GM21447 (cell line): ENCODE measurements at regions not wholly inside any gene's neighbourhood (a gene's known extent, or its start where the extent isn't known, plus 50 kb on each side); places are given as distances from the start of the nearest gene placed in this dataset.
A peak's percentile ranks its signal among the peaks of the same experiment; 100 is the strongest.
"Not testable (repeated sequence)": the region's sequence is repeated elsewhere in the genome, so short reads cannot be mapped to it uniquely, and the experiment has no call there.

Experiments used
- ATAC-seq: cut with Tn5 transposase; IDR thresholded peaks from one replicate; pipeline ENCODE4 v1.9.1; 2021; ENCODE audit not compliant: unreplicated experiment

DNA sequence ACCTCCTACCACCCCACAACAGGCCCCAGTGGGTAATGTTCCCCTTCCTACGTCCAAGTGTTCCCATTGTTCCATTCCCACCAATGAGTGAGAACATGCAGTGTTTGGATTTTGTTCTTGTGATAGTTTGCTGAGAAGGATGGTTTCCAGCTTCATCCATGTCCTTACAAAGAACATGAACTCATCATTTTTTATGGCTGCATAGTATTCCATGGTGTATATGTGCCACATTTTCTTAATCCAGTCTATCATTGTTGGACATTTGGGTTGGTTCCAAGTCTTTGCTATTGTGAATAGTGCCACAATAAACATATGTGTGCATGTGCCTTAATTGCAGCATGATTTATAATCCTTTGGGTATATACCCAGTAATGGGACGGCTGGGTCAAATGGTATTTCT is 81.6 kb downstream of the P2RY10 start:
- ATAC-seq, result not testable (repeated sequence)

DNA sequence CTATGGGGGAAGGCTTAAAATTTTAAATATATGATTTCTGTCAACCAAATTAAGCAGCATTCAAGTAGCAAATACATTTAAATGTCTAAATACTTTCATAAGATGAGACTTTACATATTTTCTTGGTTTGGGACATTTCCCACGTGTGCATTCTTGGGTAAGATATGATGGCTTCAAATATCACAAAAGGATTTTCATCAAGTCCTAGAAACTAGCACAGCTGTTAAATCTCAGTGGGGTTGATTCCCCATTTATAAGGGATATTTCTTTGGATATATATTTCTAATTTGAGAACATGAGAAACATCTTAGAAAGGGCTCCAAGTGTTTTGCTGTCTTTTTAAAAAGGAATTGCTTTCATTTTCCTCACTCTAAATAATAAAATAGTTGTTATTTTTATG is 90.2 kb downstream of the P2RY10 start:
- no peak for ATAC-seq

DNA sequence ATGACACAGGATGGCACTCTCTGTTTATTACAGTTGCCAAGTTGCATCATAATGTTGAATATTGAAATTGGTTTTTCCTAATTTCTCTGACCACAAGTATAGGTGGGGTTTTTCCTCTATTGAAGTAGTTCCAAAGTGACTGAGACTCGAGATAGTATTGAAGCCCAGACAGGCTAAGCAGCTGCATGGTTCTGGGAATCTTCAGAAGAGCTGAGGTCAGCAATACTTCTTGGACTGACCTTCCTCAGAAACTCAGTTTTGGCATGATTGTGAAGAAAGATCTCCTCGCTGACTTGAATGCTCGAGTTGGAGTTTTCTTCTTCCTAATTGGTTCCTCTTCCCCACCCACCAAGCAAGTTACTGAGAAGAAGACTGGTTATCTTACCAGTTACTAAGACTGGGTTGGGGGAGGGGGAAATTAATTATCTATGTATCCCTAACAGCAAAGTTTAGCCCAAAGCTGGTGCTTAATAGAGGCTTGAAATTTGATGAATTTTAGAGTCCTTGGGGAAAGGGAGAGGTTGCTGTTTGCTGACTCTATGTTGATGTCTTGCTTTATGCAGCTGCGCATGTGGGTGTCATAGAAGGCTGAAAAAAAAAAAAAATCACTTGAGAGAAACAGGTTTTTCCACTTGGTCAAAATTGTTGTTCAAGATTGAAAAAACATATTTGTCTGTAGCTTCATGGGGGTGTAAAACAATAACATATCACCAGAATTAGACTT is 91.1 kb downstream of the P2RY10 start:
- no peak for ATAC-seq

DNA sequence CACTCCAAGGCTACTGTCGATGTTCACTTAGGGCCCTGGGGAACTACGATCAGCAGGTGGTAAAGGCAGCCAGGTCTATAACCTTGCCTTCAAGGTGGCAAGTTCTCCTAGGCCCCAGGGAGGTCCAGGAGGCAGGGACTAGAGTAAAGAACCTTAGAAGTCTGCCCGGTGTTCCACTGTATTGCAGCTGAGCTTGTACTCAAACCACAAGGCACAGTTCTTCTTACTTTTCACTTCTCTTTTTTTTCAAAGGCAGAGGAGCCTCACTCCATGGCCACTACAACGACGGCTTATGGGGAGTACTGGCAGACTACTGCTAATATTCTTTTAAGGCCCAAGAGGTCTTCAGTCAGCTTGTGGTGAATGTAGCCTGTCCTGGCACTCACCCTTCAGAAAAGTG is 78.8 kb upstream of the GPR174 start:
- ATAC-seq, result peak; percentile 96

DNA sequence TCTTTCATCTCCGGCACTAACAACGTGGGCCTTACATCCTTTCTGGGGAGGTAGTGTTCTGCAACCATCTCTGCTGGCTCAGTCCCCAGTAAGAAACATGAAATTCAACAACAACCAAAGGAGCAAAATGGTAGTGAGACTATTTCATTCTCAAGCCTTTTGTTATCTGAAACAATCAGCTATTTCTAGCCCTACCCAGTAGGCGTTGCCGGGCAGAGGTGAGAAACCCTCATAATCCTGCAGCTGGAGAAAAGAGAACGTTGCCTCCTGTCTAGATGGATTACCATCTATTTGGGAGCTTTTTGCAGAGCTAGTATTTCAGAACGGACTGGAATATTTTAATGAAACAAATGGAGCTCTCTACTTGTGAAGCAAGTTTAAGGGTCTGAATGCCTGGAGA is 66.4 kb upstream of the GPR174 start:
- ATAC-seq, result no peak

DNA sequence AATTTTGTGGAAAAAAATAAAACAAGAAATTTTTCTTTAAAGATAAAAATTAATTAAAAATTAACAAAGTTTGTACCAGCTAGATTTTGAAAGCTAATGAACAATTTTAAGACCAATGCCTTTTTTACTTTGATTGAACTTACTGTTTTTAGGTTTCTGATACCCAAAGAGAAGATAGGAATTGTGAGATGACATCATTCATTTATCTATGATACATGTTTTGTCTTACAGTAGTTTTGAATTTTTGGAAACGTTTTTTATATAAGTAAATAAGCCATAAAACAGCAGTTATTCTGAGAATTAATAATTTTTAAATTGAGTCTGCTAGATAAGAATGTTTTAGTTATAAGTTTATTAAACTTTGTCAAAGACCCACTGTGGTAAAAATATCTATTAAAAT is 65.0 kb upstream of the GPR174 start:
- ATAC-seq, result no peak

DNA sequence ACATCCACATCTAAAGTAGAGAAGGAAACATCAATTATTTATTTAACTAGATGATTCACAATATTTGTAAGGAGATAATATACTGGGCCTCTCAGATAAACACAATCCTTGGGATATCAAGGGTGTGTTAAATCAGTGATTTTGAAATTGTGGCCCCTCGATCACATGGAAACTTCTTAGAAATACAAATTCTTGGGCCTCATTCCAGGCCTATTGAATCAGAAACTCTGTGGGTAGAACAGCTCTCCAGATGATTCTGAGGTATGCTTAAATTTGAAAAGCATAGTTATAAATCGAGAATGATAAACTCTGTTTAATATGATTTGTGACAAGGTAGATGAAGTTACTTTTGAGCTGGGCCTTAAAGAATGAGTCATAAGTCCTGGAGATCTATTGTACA is 64.3 kb upstream of the GPR174 start:
- no peak for ATAC-seq

DNA sequence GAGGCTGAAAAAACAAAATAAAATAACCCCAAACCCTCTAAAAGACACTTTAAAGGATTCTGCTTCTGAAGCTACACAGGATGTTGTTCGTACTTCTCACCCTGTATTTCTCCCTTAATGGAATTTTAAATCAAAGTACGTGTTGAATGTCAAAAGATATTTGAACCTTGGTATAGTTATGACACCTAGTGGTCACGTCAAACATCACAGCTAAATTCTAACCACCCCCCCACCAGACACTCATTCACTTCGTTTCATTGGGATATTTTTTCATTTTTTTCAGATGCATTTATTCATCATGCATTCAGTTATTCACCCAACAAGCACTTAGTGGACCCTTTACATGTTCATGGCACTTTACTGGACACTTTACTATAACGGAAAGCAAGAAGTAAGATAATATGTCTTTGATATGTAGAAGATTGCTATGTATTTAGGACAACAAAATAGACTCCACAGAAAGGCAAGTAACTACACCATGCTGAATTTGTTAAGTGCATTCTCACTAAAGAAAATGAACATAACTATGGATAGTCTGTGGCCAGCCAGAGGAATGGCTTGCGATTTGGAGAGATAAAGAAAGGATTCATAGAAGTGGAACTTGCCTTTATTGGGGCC is 62.5 kb upstream of the GPR174 start:
- peak; percentile 60 for ATAC-seq

DNA sequence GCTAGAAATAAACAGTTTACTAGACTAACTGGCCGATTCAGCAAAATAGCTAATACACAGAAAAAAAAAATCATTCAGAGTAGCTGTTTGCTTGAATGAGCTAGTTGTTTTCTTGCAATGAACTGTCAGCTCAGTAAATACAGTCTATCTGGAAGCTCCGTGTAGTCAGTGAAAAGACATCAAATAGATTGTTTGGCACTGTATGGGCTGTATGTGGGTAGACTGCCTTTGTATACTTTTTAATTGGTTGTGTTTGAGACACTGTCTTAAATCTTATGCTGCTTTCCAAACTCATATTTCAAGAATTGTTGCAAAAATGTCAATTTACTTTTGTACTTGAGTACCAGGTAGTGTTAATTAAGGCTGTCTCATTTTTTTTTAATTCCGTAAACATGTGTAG is 61.6 kb upstream of the GPR174 start:
- no peak for ATAC-seq

DNA sequence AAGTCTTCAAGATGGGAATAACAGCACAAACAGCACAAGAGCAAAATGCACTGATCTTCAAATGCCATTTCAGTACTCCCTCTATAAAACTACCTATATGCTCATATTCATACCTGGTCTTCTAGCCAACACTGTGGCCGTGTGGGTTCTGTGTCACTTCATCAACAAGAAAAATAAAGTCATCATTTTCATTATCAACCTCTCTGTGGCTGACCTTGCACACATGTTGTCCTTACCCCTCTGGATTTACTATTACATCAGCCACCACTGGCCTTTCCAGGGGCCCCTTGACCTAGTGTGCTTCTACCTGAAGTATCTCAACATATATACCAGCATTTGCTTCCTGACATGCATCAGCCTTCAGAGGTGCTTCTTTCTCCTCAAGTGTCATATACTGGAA is 59.6 kb upstream of the GPR174 start:
- ATAC-seq, result no peak

DNA sequence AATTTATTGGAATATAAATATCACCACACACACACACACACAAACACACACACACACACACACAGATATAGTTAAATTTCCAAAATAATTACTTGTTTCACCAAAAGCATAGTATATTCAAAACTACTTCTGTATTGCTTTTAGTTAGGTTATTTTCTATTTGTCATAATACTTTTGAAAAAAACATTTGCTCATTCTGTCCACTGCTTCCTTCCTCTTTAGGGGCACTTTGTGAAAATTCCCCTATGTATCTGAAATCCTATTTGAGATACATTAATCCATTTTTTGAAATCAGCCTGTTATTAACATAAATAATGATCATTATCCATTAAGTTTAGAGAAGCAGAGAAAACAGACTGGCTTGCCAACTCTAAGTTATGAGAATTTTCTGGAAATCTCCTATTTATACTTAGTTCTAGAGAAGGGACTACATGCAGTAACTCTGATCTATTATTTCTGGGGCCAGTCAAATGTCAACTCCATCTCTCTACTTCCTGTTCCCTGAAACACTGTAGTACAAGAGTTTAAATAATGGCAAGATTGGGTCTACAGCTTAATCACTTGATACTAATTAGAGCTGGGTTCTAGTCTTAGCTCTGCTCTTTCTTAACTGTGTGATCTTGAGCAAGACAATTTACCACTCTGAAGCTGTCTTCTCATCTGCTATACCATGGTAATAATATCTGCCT is 54.4 kb upstream of the GPR174 start:
- ATAC-seq, result no peak

DNA sequence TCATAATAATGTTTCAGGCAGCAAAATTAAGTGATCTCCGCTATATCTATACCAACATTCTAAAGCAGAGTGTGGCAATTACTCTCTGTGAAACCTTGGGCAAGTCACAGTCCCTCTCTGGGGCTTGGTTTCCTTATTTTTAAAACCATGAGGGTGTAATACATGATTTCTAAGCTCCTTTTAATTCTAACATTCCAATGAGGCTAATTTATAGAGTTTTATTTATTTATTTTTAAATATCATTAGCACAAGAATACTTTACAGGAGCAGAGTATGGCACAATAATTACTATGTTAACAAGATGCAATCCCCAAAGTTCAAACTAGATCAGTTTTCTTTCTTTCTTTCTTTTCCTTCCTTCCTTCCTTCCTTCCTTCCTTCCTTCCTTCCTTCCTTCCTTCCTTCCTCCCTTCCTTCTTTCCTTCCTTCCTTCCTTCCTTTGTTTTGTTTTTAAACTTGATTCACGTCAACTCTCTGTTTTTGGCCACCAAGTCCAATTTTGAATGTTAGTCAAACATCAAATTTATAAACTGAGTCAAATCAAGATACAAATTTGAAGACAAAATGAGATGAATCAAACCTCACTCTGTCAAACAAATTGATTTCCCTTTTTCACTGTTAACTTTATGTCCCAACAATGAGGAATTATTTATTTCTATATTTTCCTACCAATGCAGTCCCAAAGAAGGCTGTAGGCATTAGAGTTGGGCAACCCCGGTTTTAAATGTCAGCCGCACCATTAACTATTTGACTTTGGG is 50.2 kb upstream of the GPR174 start:
- no peak for ATAC-seq
